Fibroblast of mammary gland (primary cell): ENCODE measurements at regions not wholly inside any gene's neighbourhood (a gene's known extent, or its start where the extent isn't known, plus 50 kb on each side); places are given as distances from the start of the nearest gene placed in this dataset.
"Not testable (repeated sequence)": the region's sequence is repeated elsewhere in the genome, so short reads cannot be mapped to it uniquely, and the experiment has no call there.

Source experiments
- DNase-seq: peaks from one replicate; pipeline ENCODE4 v3.0.0-alpha.2; 2010; ENCODE audit warnings: low read depth
- H3K4me3 ChIP-seq: 2 replicates; pipeline ENCODE4 v1.5.1; 2011; ENCODE audit warnings: low read depth, mild to moderate bottlenecking, low read length, moderate library complexity; ENCODE audit not compliant: control insufficient read depth
- CTCF ChIP-seq: conservative IDR thresholded peaks from 2 replicates; pipeline ENCODE4 v1.5.1; 2011; ENCODE audit warnings: low read depth, low read length, inconsistent platforms; ENCODE audit not compliant: control insufficient read depth, insufficient read depth

- TF ChIP-seq CTCF = no peak
- no peak for DNase-seq
- no peak overlapping the region for H3K4me3 ChIP-seq
Measured at GRCh38 chr5:28296254-28297013, 1258.0 kb upstream of the CDH9 start.

- not testable (repeated sequence) for H3K4me3 ChIP-seq, DNase-seq
Measured at GRCh38 chr5:28287021-28287420, 1248.6 kb upstream of the CDH9 start.

GRCh38 chr5:28286566-28286965, 1248.2 kb upstream of the CDH9 start:
- TF ChIP-seq CTCF = no peak
- no peak for DNase-seq
- no peak overlapping the region for H3K4me3 ChIP-seq

GRCh38 chr5:28284788-28285187, 1246.4 kb upstream of the CDH9 start:
- DNase-seq = no peak
- no peak overlapping the region for H3K4me3 ChIP-seq
- no peak for TF ChIP-seq CTCF

GRCh38 chr5:28281351-28281750, 1243.0 kb upstream of the CDH9 start:
- no peak overlapping the region for H3K4me3 ChIP-seq
- TF ChIP-seq CTCF = no peak
- peak; percentile 20 for DNase-seq

- DNase-seq = no peak
- no peak overlapping the region for H3K4me3 ChIP-seq
- no peak for TF ChIP-seq CTCF
Measured at GRCh38 chr5:28275931-28276330, 1237.5 kb upstream of the CDH9 start.

- DNase-seq = no peak
- TF ChIP-seq CTCF = no peak
- H3K4me3 ChIP-seq = no peak overlapping the region
Measured at GRCh38 chr5:28269978-28270377, 1231.6 kb upstream of the CDH9 start.
